Omental fat pad (tissue), 3 donors: ENCODE measurements at regions not wholly inside any gene's neighbourhood (a gene's known extent, or its start where the extent isn't known, plus 50 kb on each side); places are given as distances from the start of the nearest gene placed in this dataset.

Source experiments
- ATAC-seq: fragments of 150-250 bp; one replicate; pipeline ENCODE4 v1.9.1; 2016; ENCODE audit warnings: mild to moderate bottlenecking, moderate library complexity; ENCODE audit not compliant: low FRiP score
- DNase-seq: peaks from one replicate; pipeline ENCODE4 v3.0.0-alpha.2; 2019; ENCODE audit warnings: low spot score
- TF ChIP-seq, protein P1 (sequence below), 3 donors: fragments of 450-650 bp; IDR thresholded peaks; one replicate each; pipeline ENCODE4 v1.5.1; 2016 to 2017; ENCODE audit warnings: antibody characterized with exemption in 3 of 3, mild to moderate bottlenecking in 3 of 3, moderate library complexity in 2 of 3

DNA sequence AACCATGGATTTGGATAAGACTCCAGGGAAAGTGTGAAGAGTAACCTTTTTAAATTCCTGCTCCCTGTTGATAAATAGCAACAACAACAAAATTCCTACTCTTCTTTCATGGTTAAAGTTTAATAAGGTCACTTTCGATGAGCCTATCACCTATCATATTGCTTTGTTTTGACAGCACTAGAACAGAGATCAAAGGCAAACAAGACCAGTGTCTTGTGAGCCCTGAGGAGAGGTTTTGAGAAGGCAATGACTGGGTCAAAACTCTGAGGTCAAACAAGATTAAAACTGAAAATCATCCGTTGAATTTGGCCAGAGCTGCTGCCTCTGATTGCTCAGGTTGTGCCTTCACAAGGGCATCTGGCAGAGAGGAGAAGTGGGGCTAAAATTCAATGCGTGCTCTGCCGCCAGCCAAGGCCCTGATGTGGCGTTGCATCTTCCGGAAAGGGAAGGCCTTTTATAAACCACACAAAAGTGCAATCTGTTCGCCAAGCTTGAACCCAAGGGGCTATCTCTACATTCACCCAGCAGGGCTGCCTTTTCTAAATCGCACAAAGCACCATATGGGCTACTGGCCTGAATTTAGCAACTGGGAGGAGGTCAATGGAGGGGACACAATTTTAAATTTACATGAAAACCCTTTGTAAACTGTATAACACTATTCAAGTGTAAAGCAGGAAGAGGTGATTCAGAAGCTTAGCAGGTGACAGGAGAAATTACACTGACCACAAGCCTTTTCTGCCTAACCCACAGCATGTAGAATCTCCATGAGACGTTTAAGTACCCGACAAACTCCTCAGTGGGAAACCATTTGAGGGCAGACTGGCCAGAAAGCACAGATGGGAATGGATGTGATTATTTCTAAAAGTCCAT lies 140.8 kb downstream of the DAD1 start:
- TF ChIP-seq, protein P1, sequence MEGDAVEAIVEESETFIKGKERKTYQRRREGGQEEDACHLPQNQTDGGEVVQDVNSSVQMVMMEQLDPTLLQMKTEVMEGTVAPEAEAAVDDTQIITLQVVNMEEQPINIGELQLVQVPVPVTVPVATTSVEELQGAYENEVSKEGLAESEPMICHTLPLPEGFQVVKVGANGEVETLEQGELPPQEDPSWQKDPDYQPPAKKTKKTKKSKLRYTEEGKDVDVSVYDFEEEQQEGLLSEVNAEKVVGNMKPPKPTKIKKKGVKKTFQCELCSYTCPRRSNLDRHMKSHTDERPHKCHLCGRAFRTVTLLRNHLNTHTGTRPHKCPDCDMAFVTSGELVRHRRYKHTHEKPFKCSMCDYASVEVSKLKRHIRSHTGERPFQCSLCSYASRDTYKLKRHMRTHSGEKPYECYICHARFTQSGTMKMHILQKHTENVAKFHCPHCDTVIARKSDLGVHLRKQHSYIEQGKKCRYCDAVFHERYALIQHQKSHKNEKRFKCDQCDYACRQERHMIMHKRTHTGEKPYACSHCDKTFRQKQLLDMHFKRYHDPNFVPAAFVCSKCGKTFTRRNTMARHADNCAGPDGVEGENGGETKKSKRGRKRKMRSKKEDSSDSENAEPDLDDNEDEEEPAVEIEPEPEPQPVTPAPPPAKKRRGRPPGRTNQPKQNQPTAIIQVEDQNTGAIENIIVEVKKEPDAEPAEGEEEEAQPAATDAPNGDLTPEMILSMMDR (IDR thresholded peaks at IDR 0.05): no peak
- DNase-seq (no peak), ATAC-seq (no peak)

DNA sequence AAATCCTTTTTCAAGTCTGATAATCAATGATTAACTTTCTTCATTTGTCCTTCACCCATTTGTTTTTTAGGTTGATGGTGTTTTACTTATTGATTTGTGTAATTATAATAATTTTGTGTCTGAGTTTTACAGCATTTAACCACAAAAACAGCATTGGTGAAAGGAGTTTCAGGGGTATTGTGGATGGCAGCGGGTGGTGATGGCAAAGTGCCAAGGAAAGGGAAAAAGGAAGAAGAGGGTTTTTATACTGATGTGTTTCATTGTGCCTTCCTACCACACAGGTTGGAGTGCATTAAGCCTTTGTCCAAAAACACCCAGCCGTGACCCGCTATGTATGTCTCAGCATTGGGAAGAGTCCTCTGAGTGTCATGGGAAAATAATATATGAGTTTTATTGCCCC lies 150.3 kb downstream of the DAD1 start:
- TF ChIP-seq, protein P1 (IDR thresholded peaks at IDR 0.05): no peak
- DNase-seq (no peak), ATAC-seq (no peak)

DNA sequence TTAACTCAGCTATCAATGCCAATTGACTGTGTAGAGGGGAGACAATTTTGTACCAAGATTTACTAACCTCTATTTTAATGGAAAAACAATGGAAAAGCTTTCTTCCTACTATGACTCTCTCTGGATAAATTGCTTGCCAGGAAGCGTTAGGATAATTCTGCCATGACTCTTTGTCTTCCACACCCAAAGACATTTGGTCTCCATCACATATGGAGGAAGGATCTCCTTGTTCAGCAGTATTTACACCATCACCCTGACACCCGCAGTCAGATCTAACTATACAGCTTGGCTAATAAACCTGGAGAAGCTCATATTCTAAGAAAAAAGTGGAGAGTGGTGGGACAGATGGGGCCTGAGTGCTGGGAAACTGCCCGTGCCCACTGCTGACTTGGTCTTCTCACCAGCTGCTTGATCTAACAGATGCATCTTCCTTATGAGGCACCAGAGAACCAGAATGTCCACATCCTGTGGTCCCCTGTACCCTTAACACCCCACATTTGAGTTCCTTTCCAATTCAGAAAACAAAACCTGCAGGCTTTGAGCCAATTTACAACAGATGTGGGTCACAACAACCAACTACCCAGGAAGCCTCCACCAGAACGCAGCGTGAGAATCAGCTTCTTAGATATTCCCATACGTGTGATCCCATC lies 154.0 kb downstream of the DAD1 start:
- DNase-seq (no peak), ATAC-seq (no peak)
- TF ChIP-seq, protein P1 (IDR thresholded peaks at IDR 0.05): no peak

DNA sequence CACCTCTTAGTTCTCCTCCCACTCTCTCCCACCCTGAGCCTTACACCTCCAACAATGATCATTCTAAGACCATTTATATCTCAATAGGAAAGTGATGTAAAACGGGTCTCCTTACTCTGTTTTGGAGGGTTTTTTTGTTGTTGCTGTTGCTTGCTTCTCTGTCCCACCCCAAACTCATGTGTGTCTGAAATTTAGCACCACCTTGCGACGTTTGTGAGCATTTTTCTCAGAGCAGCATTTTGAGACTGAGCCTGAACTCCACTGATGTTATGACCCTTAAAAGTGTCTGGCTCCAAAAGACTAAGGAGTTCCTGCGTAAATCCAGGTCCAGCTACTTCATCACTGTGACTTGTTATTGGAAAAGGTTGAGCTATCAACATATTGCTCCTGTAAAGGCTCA lies 155.0 kb downstream of the DAD1 start:
- TF ChIP-seq, protein P1 (IDR thresholded peaks at IDR 0.05): no peak
- DNase-seq (no peak), ATAC-seq (no peak)

DNA sequence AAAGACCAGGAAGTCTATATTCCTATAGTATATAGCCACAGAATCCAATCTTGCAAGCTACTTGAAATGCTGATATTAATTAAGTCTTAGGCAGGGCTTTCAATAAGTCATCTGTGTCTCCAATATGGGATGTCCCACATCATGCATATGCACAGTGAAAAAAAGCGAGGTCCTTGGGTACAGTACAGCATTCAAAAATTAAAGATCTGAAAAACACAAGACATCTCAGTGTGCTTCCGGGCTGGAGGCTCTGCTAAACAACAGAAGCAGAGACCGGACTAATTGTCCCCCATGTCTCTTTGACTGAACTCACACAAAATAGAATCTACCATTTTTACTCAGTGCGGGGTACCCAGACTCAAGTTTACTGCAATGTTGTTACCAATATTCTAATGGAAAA lies 156.0 kb downstream of the DAD1 start:
- no peak for ATAC-seq
- no peak for DNase-seq
- TF ChIP-seq, protein P1 (IDR thresholded peaks at IDR 0.05): no peak

DNA sequence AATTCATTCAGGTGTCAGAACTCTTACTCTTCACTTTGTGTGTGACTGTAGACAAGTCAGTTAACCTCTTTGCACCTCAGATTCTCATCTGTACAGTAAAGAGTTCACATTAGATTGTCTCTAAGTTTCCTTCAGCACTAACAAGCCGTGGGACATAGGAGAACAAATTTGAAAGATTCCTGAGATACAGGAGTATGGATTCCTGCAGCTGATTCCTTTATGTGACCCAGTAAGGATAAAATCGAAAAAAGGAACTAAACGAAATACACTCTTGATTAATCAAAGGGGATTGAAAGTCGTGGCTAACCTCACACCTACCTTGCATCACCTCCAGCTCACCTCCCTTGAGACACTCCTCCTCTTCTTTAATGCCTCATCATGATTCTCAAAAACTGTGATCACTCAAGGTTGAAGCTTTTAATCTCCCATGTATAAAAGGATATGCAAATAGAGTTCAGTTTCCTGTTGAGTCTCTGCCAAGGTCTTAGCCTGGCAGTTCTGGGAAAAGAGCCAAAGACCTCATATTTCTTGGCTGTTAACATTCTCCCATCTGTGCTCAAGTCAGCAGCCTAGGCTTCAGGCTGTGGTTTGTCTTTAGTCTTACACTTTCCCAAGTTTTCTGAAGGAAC lies 156.6 kb downstream of the DAD1 start:
- no peak for DNase-seq
- TF ChIP-seq, protein P1 (IDR thresholded peaks at IDR 0.05): no peak

More for the DNA sequence above, 156.6 kb downstream of the DAD1 start:
- ATAC-seq: peak; percentile 83
